HG03565 (cell line): ENCODE measurements at regions not wholly inside any gene's neighbourhood (a gene's known extent, or its start where the extent isn't known, plus 50 kb on each side); places are given as distances from the start of the nearest gene placed in this dataset.
"Not testable (repeated sequence)": the region's sequence is repeated elsewhere in the genome, so short reads cannot be mapped to it uniquely, and the experiment has no call there.

ENCODE experiments used
- ATAC-seq: cut with Tn5 transposase; IDR thresholded peaks from one replicate; pipeline ENCODE4 v1.9.1; 2021; ENCODE audit warnings: mild to moderate bottlenecking, moderate library complexity; ENCODE audit not compliant: unreplicated experiment

GRCh38 chr1:206358771-206359170 lies 111.5 kb upstream of the IKBKE start:
- ATAC-seq = not testable (repeated sequence)

- not testable (repeated sequence) for ATAC-seq
Observed at GRCh38 chr1:206359377-206359776, 110.9 kb upstream of the IKBKE start.

- not testable (repeated sequence) for ATAC-seq
Observed at GRCh38 chr1:206361978-206362543, 108.2 kb upstream of the IKBKE start.

GRCh38 chr1:206362994-206363393 lies 107.3 kb upstream of the IKBKE start:
- ATAC-seq = not testable (repeated sequence)

- not testable (repeated sequence) for ATAC-seq
Observed at GRCh38 chr1:206365271-206365670, 105.0 kb upstream of the IKBKE start.

GRCh38 chr1:206366131-206366530 lies 104.1 kb upstream of the IKBKE start:
- ATAC-seq = not testable (repeated sequence)

- ATAC-seq = not testable (repeated sequence)
Observed at GRCh38 chr1:206366772-206367171, 103.5 kb upstream of the IKBKE start.

GRCh38 chr1:206367955-206368622 lies 102.2 kb upstream of the IKBKE start:
- not testable (repeated sequence) for ATAC-seq

- not testable (repeated sequence) for ATAC-seq
Observed at GRCh38 chr1:206374725-206375124, 95.6 kb upstream of the IKBKE start.

GRCh38 chr1:206375552-206375951 lies 94.7 kb upstream of the IKBKE start:
- ATAC-seq = not testable (repeated sequence)

GRCh38 chr1:206378506-206378905 lies 91.8 kb upstream of the IKBKE start:
- ATAC-seq = not testable (repeated sequence)

GRCh38 chr1:206379245-206379644 lies 91.0 kb upstream of the IKBKE start:
- ATAC-seq = not testable (repeated sequence)

- ATAC-seq = not testable (repeated sequence)
Observed at GRCh38 chr1:206380163-206380790, 90.0 kb upstream of the IKBKE start.

- ATAC-seq = not testable (repeated sequence)
Observed at GRCh38 chr1:206380791-206381610, 89.3 kb upstream of the IKBKE start.

GRCh38 chr1:206384029-206384807 lies 86.1 kb upstream of the IKBKE start:
- not testable (repeated sequence) for ATAC-seq

- not testable (repeated sequence) for ATAC-seq
Observed at GRCh38 chr1:206384891-206385290, 85.4 kb upstream of the IKBKE start.

GRCh38 chr1:206387631-206388030 lies 82.6 kb upstream of the IKBKE start:
- not testable (repeated sequence) for ATAC-seq

GRCh38 chr1:206391903-206392302 lies 78.4 kb upstream of the IKBKE start:
- ATAC-seq = not testable (repeated sequence)

- ATAC-seq = not testable (repeated sequence)
Observed at GRCh38 chr1:206397501-206397900, 72.8 kb upstream of the IKBKE start.

GRCh38 chr1:206398261-206398660 lies 72.0 kb upstream of the IKBKE start:
- ATAC-seq = not testable (repeated sequence)
